ENCODE measurements at regions not wholly inside any gene's neighbourhood (a gene's known extent, or its start where the extent isn't known, plus 50 kb on each side); places are given as distances from the start of the nearest gene placed in this dataset.
"Not testable (repeated sequence)": the region's sequence is repeated elsewhere in the genome, so short reads cannot be mapped to it uniquely, and the experiment has no call there.

GRCh38 chr13:80928241-80928640 lies 587.3 kb upstream of the SPRY2 start:
- CTCF ChIA-PET: no interaction called here

GRCh38 chr13:80926024-80926423 lies 585.1 kb upstream of the SPRY2 start:
- H4K20me1 ChIP-seq (ENCODE audit: low read length); H3K4me3 ChIP-seq (ENCODE audit: low read length); BruUV-seq (replicated peaks); H3K36me3 ChIP-seq (ENCODE audit: low read depth, low read length); H3K27me3 ChIP-seq (ENCODE audit: low read length); H3K4me2 ChIP-seq (ENCODE audit: low read length); H3K9me2 ChIP-seq (replicated peaks; ENCODE audit: low read length); H3K27ac ChIP-seq (ENCODE audit: low read length); ATAC-seq; H3K4me1 ChIP-seq (ENCODE audit: insufficient read depth, low read length); H3K79me2 ChIP-seq (ENCODE audit: low read length); intact Hi-C loops (cut with micrococcal nuclease); H3K9me3 ChIP-seq (ENCODE audit: low read length); CTCF ChIA-PET; H3K9ac ChIP-seq (ENCODE audit: low read length); DNase-seq; H2AFZ ChIP-seq (ENCODE audit: low read length); H3F3A ChIP-seq (ENCODE audit: low read length, unreplicated experiment): not testable (repeated sequence)
- POLR2A ChIA-PET (ENCODE audit: unreplicated experiment): interaction anchor here (0.6 kb wide), 1 partner anchor 9 kb away, joined by 3 read pairs; no protein-coding TSS in a partner anchor

More at GRCh38 chr13:80928241-80928640, 587.3 kb upstream of the SPRY2 start:
- Histone ChIP-seq H2AFZ (ENCODE audit: low read length) (no peak overlapping the region), H3K4me1 (ENCODE audit: insufficient read depth, low read length) (no peaks in the 10 kb centered on the region), H3K27ac (ENCODE audit: low read length) (no peak overlapping the region), H3K4me3 (ENCODE audit: low read length) (no peak overlapping the region), H3K9ac (ENCODE audit: low read length) (no peak overlapping the region), H3K79me2 (ENCODE audit: low read length) (no peaks in the 10 kb centered on the region), H3K9me3 (ENCODE audit: low read length) (no peaks in the 10 kb centered on the region), H3K9me2 (replicated peaks; ENCODE audit: low read length) (no peaks in the 10 kb centered on the region), H4K20me1 (ENCODE audit: low read length) (no peaks in the 10 kb centered on the region), H3K27me3 (ENCODE audit: low read length) (no peaks in the 10 kb centered on the region), H3F3A (ENCODE audit: low read length, unreplicated experiment) (no peaks in the 10 kb centered on the region), H3K4me2 (ENCODE audit: low read length) (no peak overlapping the region), H3K36me3 (ENCODE audit: low read depth, low read length) (no peaks in the 10 kb centered on the region)
- TF ChIP-seq EZH2 (IDR thresholded peaks at IDR 0.05; ENCODE audit: low read length, unreplicated experiment): no peak
- TF ChIP-seq, protein P1, sequence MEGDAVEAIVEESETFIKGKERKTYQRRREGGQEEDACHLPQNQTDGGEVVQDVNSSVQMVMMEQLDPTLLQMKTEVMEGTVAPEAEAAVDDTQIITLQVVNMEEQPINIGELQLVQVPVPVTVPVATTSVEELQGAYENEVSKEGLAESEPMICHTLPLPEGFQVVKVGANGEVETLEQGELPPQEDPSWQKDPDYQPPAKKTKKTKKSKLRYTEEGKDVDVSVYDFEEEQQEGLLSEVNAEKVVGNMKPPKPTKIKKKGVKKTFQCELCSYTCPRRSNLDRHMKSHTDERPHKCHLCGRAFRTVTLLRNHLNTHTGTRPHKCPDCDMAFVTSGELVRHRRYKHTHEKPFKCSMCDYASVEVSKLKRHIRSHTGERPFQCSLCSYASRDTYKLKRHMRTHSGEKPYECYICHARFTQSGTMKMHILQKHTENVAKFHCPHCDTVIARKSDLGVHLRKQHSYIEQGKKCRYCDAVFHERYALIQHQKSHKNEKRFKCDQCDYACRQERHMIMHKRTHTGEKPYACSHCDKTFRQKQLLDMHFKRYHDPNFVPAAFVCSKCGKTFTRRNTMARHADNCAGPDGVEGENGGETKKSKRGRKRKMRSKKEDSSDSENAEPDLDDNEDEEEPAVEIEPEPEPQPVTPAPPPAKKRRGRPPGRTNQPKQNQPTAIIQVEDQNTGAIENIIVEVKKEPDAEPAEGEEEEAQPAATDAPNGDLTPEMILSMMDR (conservative IDR thresholded peaks at IDR 0.05; ENCODE audit: low read depth, low read length): no peak
- no peak for TF ChIP-seq EZH2phosphoT487 (IDR thresholded peaks at IDR 0.05; ENCODE audit: borderline replicate concordance, low read length)
- intact Hi-C loops (cut with micrococcal nuclease): no loop called here
- DNase-seq (no peak), ATAC-seq (no peak)
- no TSS peak for BruUV-seq (replicated peaks)
- POLR2A ChIA-PET (ENCODE audit: unreplicated experiment): no interaction called here

GRCh38 chr13:80924596-80924995 lies 583.7 kb upstream of the SPRY2 start:
- Histone ChIP-seq H2AFZ (ENCODE audit: low read length) (no peak overlapping the region), H3K4me2 (ENCODE audit: low read length) (no peak overlapping the region), H3K79me2 (ENCODE audit: low read length) (no peaks in the 10 kb centered on the region), H3K9me3 (ENCODE audit: low read length) (no peaks in the 10 kb centered on the region), H3K27me3 (ENCODE audit: low read length) (no peaks in the 10 kb centered on the region), H3K4me3 (ENCODE audit: low read length) (no peak overlapping the region), H3K9me2 (replicated peaks; ENCODE audit: low read length) (no peaks in the 10 kb centered on the region), H3K36me3 (ENCODE audit: low read depth, low read length) (no peaks in the 10 kb centered on the region), H3F3A (ENCODE audit: low read length, unreplicated experiment) (no peaks in the 10 kb centered on the region), H3K4me1 (ENCODE audit: insufficient read depth, low read length) (no peaks in the 10 kb centered on the region), H4K20me1 (ENCODE audit: low read length) (no peaks in the 10 kb centered on the region), H3K9ac (ENCODE audit: low read length) (no peak overlapping the region), H3K27ac (ENCODE audit: low read length) (no peak overlapping the region)
- BruUV-seq (replicated peaks): no TSS peak
- ATAC-seq (peak; percentile 35; the same call in 1 of the 2 replicates), DNase-seq (no peak)
- TF ChIP-seq, protein P1 (conservative IDR thresholded peaks at IDR 0.05; ENCODE audit: low read depth, low read length): no peak
- TF ChIP-seq EZH2phosphoT487 (IDR thresholded peaks at IDR 0.05; ENCODE audit: borderline replicate concordance, low read length): no peak
- no peak for TF ChIP-seq EZH2 (IDR thresholded peaks at IDR 0.05; ENCODE audit: low read length, unreplicated experiment)
- intact Hi-C loops (cut with micrococcal nuclease): no loop called here
- POLR2A ChIA-PET (ENCODE audit: unreplicated experiment): no interaction called here
- CTCF ChIA-PET: no interaction called here
